T-cell (primary cell): ENCODE measurements at regions not wholly inside any gene's neighbourhood (a gene's known extent, or its start where the extent isn't known, plus 50 kb on each side); places are given as distances from the start of the nearest gene placed in this dataset.

ENCODE experiments used
- ATAC-seq, 4 experiments: fragments of 200-7000 bp in 3 of 4; fragments of 150-1000 bp in 1 of 4; cut with Tn5 transposase; replicated peaks in 1 of 4; 1 replicate in 3 of 4; 2 replicates in 1 of 4; pipeline ENCODE4 v1.10.0; 2021; ENCODE audit warnings: moderate library complexity in 3 of 4, mild to moderate bottlenecking in 2 of 4, moderate number of reproducible peaks in 1 of 4
- CTCF ChIA-PET, 2 donors: fragments of 300-600 bp; sonication (Branson Sonifier 250); formaldehyde crosslinking; loops; one replicate each; lab custom pipeline; 2022; ENCODE audit warnings: antibody characterized with exemption in 2 of 2; lab: Charles Lee
- POLR2A ChIA-PET, 2 donors: fragments of 300-600 bp; sonication (Branson Sonifier 250); formaldehyde crosslinking; loops; one replicate each; lab custom pipeline; 2022; ENCODE audit warnings: antibody characterized with exemption in 2 of 2; lab: Charles Lee
- DNase-seq, 35 experiments: peaks; one replicate each; pipeline versions ENCODE4 v3.0.0 to v3.0.0-alpha.2; 2013 to 2023
- H3K27ac ChIP-seq: one replicate; pipeline ENCODE4 v1.5.1; 2013; ENCODE audit warnings: low read length
- H3K27me3 ChIP-seq, 2 experiments: replicated peaks in 1 of 2; 1 replicate in 1 of 2; 2 replicates in 1 of 2; pipeline versions ENCODE4 v1.6.1 to v1.7.0; 2013; ENCODE audit warnings: low read length in 1 of 2, mixed read lengths in 1 of 2; ENCODE audit not compliant: control insufficient read depth in 2 of 2, insufficient read depth in 2 of 2; ENCODE audit errors: extremely low read depth in 1 of 2
- H3K36me3 ChIP-seq, 2 donors: 1 replicate in 1 of 2; 2 replicates in 1 of 2; pipeline versions ENCODE4 v1.6.1 to v1.7.0; 2013; ENCODE audit warnings: low read length in 1 of 2; ENCODE audit not compliant: control insufficient read depth in 2 of 2, insufficient read depth in 1 of 2; ENCODE audit errors: extremely low read depth in 1 of 2
- H3K4me1 ChIP-seq, 2 experiments: 1 replicate in 1 of 2; 2 replicates in 1 of 2; pipeline versions ENCODE4 v1.6.1 to v1.7.0; 2013; ENCODE audit warnings: low read length in 2 of 2, mixed read lengths in 1 of 2; ENCODE audit not compliant: insufficient read depth in 2 of 2, control insufficient read depth in 1 of 2; ENCODE audit errors: extremely low read depth in 1 of 2
- H3K4me3 ChIP-seq, 2 donors: 1 replicate in 1 of 2; 2 replicates in 1 of 2; pipeline versions ENCODE4 v1.5.1 to v1.7.0; 2013; ENCODE audit warnings: mild to moderate bottlenecking in 2 of 2, low read length in 1 of 2, moderate library complexity in 1 of 2; ENCODE audit not compliant: control insufficient read depth in 1 of 2; ENCODE audit errors: extremely low read depth in 1 of 2
- H3K9me3 ChIP-seq: 2 replicates; pipeline ENCODE4 v1.7.0; 2013
- H3K27ac Mint-ChIP-seq, 2 donors: one replicate each; pipeline ENCODE4 v1.8.0; 2020 to 2021; ENCODE audit warnings: mild to moderate bottlenecking in 2 of 2, mixed read lengths in 2 of 2
- H3K27me3 Mint-ChIP-seq, 2 donors: one replicate each; pipeline ENCODE4 v1.8.0; 2021 to 2022; ENCODE audit warnings: mixed read lengths in 2 of 2
- H3K36me3 Mint-ChIP-seq: one replicate; pipeline ENCODE4 v1.8.0; 2021; ENCODE audit warnings: mixed read lengths
- H3K4me1 Mint-ChIP-seq, 3 donors: one replicate each; pipeline ENCODE4 v1.8.0; 2020 to 2022; ENCODE audit warnings: mixed read lengths in 3 of 3, mild to moderate bottlenecking in 1 of 3
- H3K4me3 Mint-ChIP-seq, 3 donors: one replicate each; pipeline ENCODE4 v1.8.0; 2020 to 2022; ENCODE audit warnings: mild to moderate bottlenecking in 3 of 3, mixed read lengths in 3 of 3, moderate library complexity in 3 of 3
- H3K9me3 Mint-ChIP-seq, 3 donors: one replicate each; pipeline ENCODE4 v1.8.0; 2020 to 2022; ENCODE audit warnings: mixed read lengths in 3 of 3
- WGBS: methylation state at CpG from one replicate; pipeline ENCODE4 v1.1.5; 2013; ENCODE audit warnings: missing lambda C conversion rate; ENCODE audit not compliant: insufficient coverage; 5-methylcytosine and 5-hydroxymethylcytosine counted together

GRCh38 chr13:64332048-64332447, 2898.1 kb downstream of the PCDH9 start:
- Mint-ChIP-seq H3K27me3 (no peaks in the 10 kb centered on the region), H3K27ac (no peak overlapping the region)
- H3K27ac ChIP-seq, result no peak overlapping the region

GRCh38 chr13:64327505-64328194, 2902.5 kb downstream of the PCDH9 start:
- WGBS, result no CpG with 5 or more reads among the region's 2 CpGs
- H3K27ac ChIP-seq, result no peak overlapping the region

More at GRCh38 chr13:64332048-64332447, 2898.1 kb downstream of the PCDH9 start:
- ATAC-seq (no peak), DNase-seq (no peak)
- Histone ChIP-seq H3K27me3 (no peaks in the 10 kb centered on the region), H3K4me3 (no peak overlapping the region), H3K9me3 (no peaks in the 10 kb centered on the region), H3K4me1 (no peaks in the 10 kb centered on the region), H3K36me3 (no peaks in the 10 kb centered on the region)
- Mint-ChIP-seq H3K9me3 (peaks cover 16 to 18% (median 16%) of the 10 kb centered on the region in 3 donors), H3K36me3 (no peaks in the 10 kb centered on the region), H3K4me1 (no peaks in the 10 kb centered on the region), H3K4me3 (no peak overlapping the region)
- ChIA-PET POLR2A (no interaction called here), CTCF (no interaction called here)
- WGBS, result no CpG with 5 or more reads among the region's 2 CpGs

DNA sequence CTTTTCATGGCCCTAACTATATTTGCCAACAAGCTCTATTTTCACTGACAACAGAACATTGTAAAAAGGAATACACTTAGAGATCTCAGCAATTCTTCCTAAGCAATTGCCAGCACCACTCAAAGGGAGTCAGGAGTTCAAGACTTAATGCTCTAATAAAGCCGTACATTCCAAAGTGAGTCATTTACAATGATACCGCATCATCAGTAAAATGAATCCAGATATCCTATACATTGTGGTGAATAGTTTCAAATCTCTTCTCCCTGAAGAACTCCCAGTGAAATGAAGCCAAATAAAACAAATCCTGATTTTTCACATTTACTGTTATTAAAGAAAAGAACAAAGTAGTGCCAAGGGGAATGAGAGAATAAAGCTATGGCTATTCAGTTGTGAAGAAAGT, 2898.7 kb upstream of the PCDH20 start:
- no peaks in the 10 kb centered on the region for H3K4me1 Mint-ChIP-seq
- ChIA-PET CTCF (no interaction called here), POLR2A (no interaction called here)
- DNase-seq (no peak), ATAC-seq (no peak)
- no CpG with 5 or more reads among the region's 2 CpGs for WGBS
- no peak overlapping the region for H3K4me3 Mint-ChIP-seq
- Histone ChIP-seq H3K27ac (no peak overlapping the region), H3K27me3 (no peaks in the 10 kb centered on the region), H3K36me3 (no peaks in the 10 kb centered on the region), H3K4me3 (no peak overlapping the region), H3K4me1 (no peaks in the 10 kb centered on the region), H3K9me3 (peaks cover 7% of the 10 kb centered on the region)
- no peak overlapping the region for H3K27ac Mint-ChIP-seq
- H3K36me3 Mint-ChIP-seq, result no peaks in the 10 kb centered on the region
- H3K27me3 Mint-ChIP-seq, result no peaks in the 10 kb centered on the region
- peaks cover 12 to 21% (median 17%) of the 10 kb centered on the region in 3 donors for H3K9me3 Mint-ChIP-seq

More at GRCh38 chr13:64327505-64328194, 2902.5 kb downstream of the PCDH9 start:
- no peaks in the 10 kb centered on the region for H3K36me3 Mint-ChIP-seq
- H3K9me3 Mint-ChIP-seq, result peaks cover 13 to 22% (median 13%) of the 10 kb centered on the region in 3 donors
- ChIA-PET POLR2A (no interaction called here), CTCF (no interaction called here)
- no peaks in the 10 kb centered on the region for H3K27me3 ChIP-seq
- H3K9me3 ChIP-seq, result no peaks in the 10 kb centered on the region
- H3K4me3 ChIP-seq, result no peak overlapping the region
- no peak for DNase-seq
- H3K4me3 Mint-ChIP-seq, result no peak overlapping the region
- H3K27me3 Mint-ChIP-seq, result no peaks in the 10 kb centered on the region
- H3K4me1 Mint-ChIP-seq, result no peaks in the 10 kb centered on the region
- H3K27ac Mint-ChIP-seq, result no peak overlapping the region
- ATAC-seq, result no peak
- no peaks in the 10 kb centered on the region for H3K36me3 ChIP-seq
- no peaks in the 10 kb centered on the region for H3K4me1 ChIP-seq

GRCh38 chr13:64311948-64312347, 2896.3 kb upstream of the PCDH20 start:
- Mint-ChIP-seq H3K36me3 (no peaks in the 10 kb centered on the region), H3K9me3 (peaks cover 12 to 27% (median 20%) of the 10 kb centered on the region in 3 donors), H3K4me3 (no peak overlapping the region), H3K27me3 (no peaks in the 10 kb centered on the region), H3K27ac (no peak overlapping the region), H3K4me1 (no peaks in the 10 kb centered on the region)
- no peaks in the 10 kb centered on the region for H3K4me1 ChIP-seq
- ChIA-PET CTCF (no interaction called here), POLR2A (no interaction called here)
- no peaks in the 10 kb centered on the region for H3K36me3 ChIP-seq
- H3K4me3 ChIP-seq, result no peak overlapping the region
- peaks cover 9% of the 10 kb centered on the region for H3K9me3 ChIP-seq
- no peaks in the 10 kb centered on the region for H3K27me3 ChIP-seq
- ATAC-seq (no peak), DNase-seq (no peak)
- no peak overlapping the region for H3K27ac ChIP-seq
- no CpG with 5 or more reads among the region's 3 CpGs for WGBS

DNA sequence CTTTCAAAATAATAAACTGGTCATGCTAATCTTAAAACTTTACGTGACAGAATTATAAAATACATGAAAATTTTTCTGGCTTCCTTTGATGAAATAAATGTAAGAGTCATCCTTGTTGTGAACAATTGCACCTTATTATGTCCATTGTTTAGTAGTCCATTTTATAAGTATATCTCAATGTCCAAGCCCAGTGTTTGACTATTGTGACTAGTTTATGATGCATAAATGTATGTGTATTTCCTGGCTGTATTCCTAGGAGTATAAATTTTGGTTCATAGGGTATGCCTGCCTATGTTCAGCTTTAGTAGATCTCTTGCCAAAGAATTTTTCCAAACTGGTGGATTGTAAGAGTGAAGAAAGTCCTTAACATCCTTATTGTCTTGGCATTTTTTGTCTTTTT, 2895.5 kb upstream of the PCDH20 start:
- ATAC-seq (no peak), DNase-seq (no peak)
- Histone ChIP-seq H3K27me3 (no peaks in the 10 kb centered on the region), H3K27ac (no peak overlapping the region), H3K9me3 (peaks cover 9% of the 10 kb centered on the region), H3K4me3 (no peak overlapping the region), H3K4me1 (no peaks in the 10 kb centered on the region), H3K36me3 (no peaks in the 10 kb centered on the region)
- Mint-ChIP-seq H3K27me3 (no peaks in the 10 kb centered on the region), H3K9me3 (peaks cover 7 to 27% (median 14%) of the 10 kb centered on the region in 3 donors), H3K27ac (no peak overlapping the region), H3K36me3 (no peaks in the 10 kb centered on the region), H3K4me1 (no peaks in the 10 kb centered on the region), H3K4me3 (no peak overlapping the region)
- ChIA-PET POLR2A (no interaction called here), CTCF (no interaction called here)
- WGBS, result no CpG with 5 or more reads among the region's 1 CpG

- Histone ChIP-seq H3K4me1 (no peaks in the 10 kb centered on the region), H3K36me3 (no peaks in the 10 kb centered on the region), H3K27ac (no peak overlapping the region), H3K27me3 (no peaks in the 10 kb centered on the region), H3K4me3 (no peak overlapping the region), H3K9me3 (peaks cover 2% of the 10 kb centered on the region)
- Mint-ChIP-seq H3K4me1 (no peaks in the 10 kb centered on the region), H3K36me3 (no peaks in the 10 kb centered on the region), H3K9me3 (peaks cover 6 to 15% (median 10%) of the 10 kb centered on the region in 3 donors), H3K4me3 (no peak overlapping the region), H3K27me3 (no peaks in the 10 kb centered on the region), H3K27ac (no peak overlapping the region)
- ChIA-PET POLR2A (interaction anchor here in 1 of 2 donors (0.6 kb wide), 1 partner anchor 1607 kb away, joined by 6 read pairs; no protein-coding TSS in a partner anchor), CTCF (no interaction called here)
- ATAC-seq (no peak), DNase-seq (no peak)
Measured at GRCh38 chr13:64305246-64305645, 2889.6 kb upstream of the PCDH20 start.

DNA sequence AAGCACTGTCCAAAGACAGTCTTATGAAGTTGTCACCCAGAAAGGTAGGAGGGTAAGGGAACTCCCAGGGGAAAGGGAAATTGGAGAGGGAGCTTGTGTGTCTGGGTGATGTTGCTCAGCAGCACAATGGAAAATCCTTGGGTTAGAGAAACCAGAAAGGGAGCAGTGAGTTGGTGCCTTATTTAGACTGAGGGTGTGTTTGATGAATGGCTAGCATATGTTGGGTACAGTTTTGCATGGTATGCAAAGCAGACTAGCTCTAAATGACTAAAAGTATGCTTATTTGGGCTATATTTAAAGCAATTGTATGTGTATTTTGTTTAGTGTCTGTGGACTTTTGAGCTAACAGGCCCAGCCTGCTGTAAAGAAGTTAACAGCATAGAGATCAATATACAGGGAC, 2884.6 kb upstream of the PCDH20 start:
- no peak for ATAC-seq
- H3K4me1 Mint-ChIP-seq, result no peaks in the 10 kb centered on the region
- H3K4me3 Mint-ChIP-seq, result no peak overlapping the region
- ChIA-PET CTCF (no interaction called here), POLR2A (no interaction called here)
- H3K27ac Mint-ChIP-seq, result no peak overlapping the region
- Histone ChIP-seq H3K36me3 (no peaks in the 10 kb centered on the region), H3K27ac (no peak overlapping the region), H3K4me1 (no peaks in the 10 kb centered on the region), H3K9me3 (no peaks in the 10 kb centered on the region), H3K4me3 (no peak overlapping the region), H3K27me3 (no peaks in the 10 kb centered on the region)
- no peaks in the 10 kb centered on the region for H3K27me3 Mint-ChIP-seq
- H3K9me3 Mint-ChIP-seq, result peaks cover 11 to 20% (median 14%) of the 10 kb centered on the region in 3 donors
- DNase-seq, result no peak
- H3K36me3 Mint-ChIP-seq, result no peaks in the 10 kb centered on the region
